ENCODE measurements at regions not wholly inside any gene's neighbourhood (a gene's known extent, or its start where the extent isn't known, plus 50 kb on each side); places are given as distances from the start of the nearest gene placed in this dataset.

GRCh38 chr14:24715239-24715638 lies 81.2 kb upstream of the GZMB start:
- TF ChIP-seq CTCF (conservative IDR thresholded peaks at IDR 0.05 in 1 of 2, IDR thresholded peaks at IDR 0.05 in 1 of 2; ENCODE audit: extremely low read depth in 1 of 2, insufficient read depth in 1 of 2, low read depth in 1 of 2, low read length in 2 of 2), result no peak
- no peak for TF ChIP-seq EZH2 (IDR thresholded peaks at IDR 0.05; ENCODE audit: borderline replicate concordance, low read length)

Measured in mammary epithelial cell (primary cell).